Epithelial cell of proximal tubule (primary cell): ENCODE measurements at regions not wholly inside any gene's neighbourhood (a gene's known extent, or its start where the extent isn't known, plus 50 kb on each side); places are given as distances from the start of the nearest gene placed in this dataset.
"Not testable (repeated sequence)": the region's sequence is repeated elsewhere in the genome, so short reads cannot be mapped to it uniquely, and the experiment has no call there.

Experiments used
- DNase-seq: peaks from one replicate; pipeline ENCODE4 v3.0.0-alpha.2; 2011; ENCODE audit warnings: low read depth
- H3K4me3 ChIP-seq: 2 replicates; pipeline ENCODE4 v1.5.1; 2011; ENCODE audit warnings: low read depth, mild to moderate bottlenecking, low read length
- CTCF ChIP-seq: conservative IDR thresholded peaks from 2 replicates; pipeline ENCODE4 v1.5.1; 2012; ENCODE audit warnings: low read depth, mild to moderate bottlenecking, low read length

DNA sequence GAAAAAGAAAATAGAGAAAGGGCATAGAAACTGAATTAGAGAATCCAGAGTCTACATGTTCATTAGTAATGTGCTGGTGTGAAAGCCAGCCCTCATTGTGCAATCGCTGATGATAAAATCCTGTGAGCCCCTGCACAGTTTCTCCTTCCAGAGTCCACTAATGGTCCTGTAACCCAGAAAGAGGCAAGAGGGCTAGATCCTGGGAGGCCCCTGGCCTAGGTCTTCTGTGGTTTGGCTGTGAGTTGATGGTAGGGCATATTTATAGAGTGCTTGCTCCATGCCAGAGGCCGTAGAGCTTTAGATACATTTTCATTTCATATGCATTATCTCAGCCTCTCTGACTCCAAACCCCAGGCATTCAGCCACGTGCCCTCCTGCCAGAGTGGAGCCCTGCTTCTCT is 94.9 kb upstream of the MTHFD1L start:
- no peak for DNase-seq
- H3K4me3 ChIP-seq, result no peak overlapping the region
- no peak for TF ChIP-seq CTCF

GRCh38 chr6:150773969-150774368 is 91.5 kb upstream of the MTHFD1L start:
- H3K4me3 ChIP-seq, result no peak overlapping the region
- DNase-seq, result no peak
- no peak for TF ChIP-seq CTCF

GRCh38 chr6:150775415-150776203 is 89.9 kb upstream of the MTHFD1L start:
- TF ChIP-seq CTCF, result no peak
- no peak overlapping the region for H3K4me3 ChIP-seq
- DNase-seq, result no peak

- no peak for TF ChIP-seq CTCF
- H3K4me3 ChIP-seq, result no peak overlapping the region
- no peak for DNase-seq
Measured at GRCh38 chr6:150777736-150778135, 87.8 kb upstream of the MTHFD1L start.

GRCh38 chr6:150783813-150784212 is 81.7 kb upstream of the MTHFD1L start:
- H3K4me3 ChIP-seq, result no peak overlapping the region
- no peak for TF ChIP-seq CTCF
- DNase-seq, result no peak

DNA sequence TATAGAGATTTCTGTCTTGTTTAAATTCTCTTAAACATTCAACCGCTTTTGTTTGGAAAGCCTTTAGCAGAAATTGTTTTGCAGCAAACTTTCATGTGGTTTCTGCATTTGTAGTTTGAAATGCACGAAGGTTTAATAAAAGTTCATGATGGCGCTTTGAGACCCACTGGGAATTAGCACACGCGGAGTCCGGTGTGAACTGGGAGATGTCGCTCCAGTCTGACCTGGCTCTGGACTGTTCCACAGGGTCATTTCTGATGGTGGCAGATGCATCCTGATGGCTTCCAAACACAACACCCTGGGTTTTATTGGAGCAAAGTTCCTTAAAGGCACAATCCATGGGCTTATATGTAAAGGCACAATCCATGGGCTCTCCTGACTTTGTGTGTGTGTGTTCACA is 78.1 kb upstream of the MTHFD1L start:
- no peak for DNase-seq
- TF ChIP-seq CTCF, result no peak
- no peak overlapping the region for H3K4me3 ChIP-seq

DNA sequence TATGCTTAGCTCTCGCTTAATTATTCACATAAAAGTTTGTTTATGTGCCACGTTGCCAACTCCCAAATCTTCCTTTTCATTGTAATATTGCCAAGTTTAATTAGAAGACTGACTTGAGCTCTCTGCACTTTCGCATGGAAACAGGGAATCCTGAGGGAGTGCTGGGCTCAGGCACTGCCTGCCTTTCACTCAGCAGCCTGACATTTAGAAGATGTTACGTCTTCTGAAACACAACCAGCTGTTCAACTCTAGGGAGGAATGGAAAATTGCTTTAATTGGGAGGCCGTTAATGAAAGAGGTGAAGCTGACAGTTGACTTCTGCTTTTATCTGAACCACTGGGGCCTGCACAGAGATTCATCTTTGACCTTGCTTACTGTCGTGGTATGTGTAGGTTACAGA is 77.4 kb upstream of the MTHFD1L start:
- TF ChIP-seq CTCF, result no peak
- DNase-seq, result no peak
- H3K4me3 ChIP-seq, result no peak overlapping the region

- H3K4me3 ChIP-seq, DNase-seq: not testable (repeated sequence)
Measured at GRCh38 chr6:150789906-150790305, 75.6 kb upstream of the MTHFD1L start.
